ENCODE measurements at regions not wholly inside any gene's neighbourhood (a gene's known extent, or its start where the extent isn't known, plus 50 kb on each side); places are given as distances from the start of the nearest gene placed in this dataset.

DNA sequence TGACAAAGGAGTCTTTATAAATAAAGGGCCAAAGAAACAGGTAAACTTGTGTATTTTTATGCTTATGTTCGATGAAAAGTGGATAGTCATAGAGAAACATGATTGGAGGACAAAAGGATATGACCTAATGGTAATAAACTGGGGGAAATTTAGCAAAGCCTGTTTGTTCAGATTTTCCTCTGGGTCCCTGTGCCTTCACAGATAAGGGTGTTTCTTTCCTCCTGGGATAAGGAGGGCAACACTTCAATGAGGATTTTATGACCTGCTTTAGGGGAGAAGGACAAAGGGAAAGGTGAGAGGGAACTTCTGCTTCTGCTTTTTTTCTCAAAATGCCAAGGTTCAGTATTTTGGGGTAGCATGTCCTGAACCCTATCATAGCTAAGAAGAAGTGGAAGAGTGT is 531.3 kb upstream of the ALCAM start:
- TF ChIP-seq EZH2 (IDR thresholded peaks at IDR 0.05; ENCODE audit: borderline replicate concordance, insufficient read depth, low read length, poor library complexity, severe bottlenecking) (no peak), TAF1 (IDR thresholded peaks at IDR 0.05; ENCODE audit: low read depth) (no peak), RAD21 (conservative IDR thresholded peaks at IDR 0.05) (no peak), POLR2AphosphoS5 (IDR thresholded peaks at IDR 0.05) (no peak), MXI1 (conservative IDR thresholded peaks at IDR 0.05; ENCODE audit: poor library complexity, severe bottlenecking) (no peak)
- TF ChIP-seq, protein P1, sequence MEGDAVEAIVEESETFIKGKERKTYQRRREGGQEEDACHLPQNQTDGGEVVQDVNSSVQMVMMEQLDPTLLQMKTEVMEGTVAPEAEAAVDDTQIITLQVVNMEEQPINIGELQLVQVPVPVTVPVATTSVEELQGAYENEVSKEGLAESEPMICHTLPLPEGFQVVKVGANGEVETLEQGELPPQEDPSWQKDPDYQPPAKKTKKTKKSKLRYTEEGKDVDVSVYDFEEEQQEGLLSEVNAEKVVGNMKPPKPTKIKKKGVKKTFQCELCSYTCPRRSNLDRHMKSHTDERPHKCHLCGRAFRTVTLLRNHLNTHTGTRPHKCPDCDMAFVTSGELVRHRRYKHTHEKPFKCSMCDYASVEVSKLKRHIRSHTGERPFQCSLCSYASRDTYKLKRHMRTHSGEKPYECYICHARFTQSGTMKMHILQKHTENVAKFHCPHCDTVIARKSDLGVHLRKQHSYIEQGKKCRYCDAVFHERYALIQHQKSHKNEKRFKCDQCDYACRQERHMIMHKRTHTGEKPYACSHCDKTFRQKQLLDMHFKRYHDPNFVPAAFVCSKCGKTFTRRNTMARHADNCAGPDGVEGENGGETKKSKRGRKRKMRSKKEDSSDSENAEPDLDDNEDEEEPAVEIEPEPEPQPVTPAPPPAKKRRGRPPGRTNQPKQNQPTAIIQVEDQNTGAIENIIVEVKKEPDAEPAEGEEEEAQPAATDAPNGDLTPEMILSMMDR (IDR thresholded peaks at IDR 0.05; ENCODE audit: poor library complexity, severe bottlenecking), result no peak
